HL-60 (cell line): ENCODE measurements at regions not wholly inside any gene's neighbourhood (a gene's known extent, or its start where the extent isn't known, plus 50 kb on each side); places are given as distances from the start of the nearest gene placed in this dataset.

Source experiments
- DNase-seq, 2 experiments: peaks; one replicate each; pipeline ENCODE4 v3.0.0-alpha.2; 2010 to 2020; ENCODE audit warnings: low read depth in 1 of 2, low spot score in 1 of 2
- H3K27ac ChIP-seq: fragments of 250-450 bp; sonication (Bioruptor Pico); replicated peaks from 2 replicates; pipeline ENCODE4 v1.5.1; 2020; ENCODE audit warnings: mild to moderate bottlenecking, moderate library complexity
- H3K27me3 ChIP-seq: fragments of 250-450 bp; sonication (Bioruptor Pico); 2 replicates; pipeline ENCODE4 v1.5.1; 2021; ENCODE audit warnings: mild to moderate bottlenecking, moderate library complexity; ENCODE audit not compliant: insufficient read depth, poor library complexity, severe bottlenecking
- H3K4me3 ChIP-seq: replicated peaks from 2 replicates; pipeline ENCODE4 v1.5.1; 2011; ENCODE audit warnings: mild to moderate bottlenecking, control low read depth, low read length; ENCODE audit not compliant: insufficient read depth
- CTCF ChIP-seq: IDR thresholded peaks from one replicate; pipeline ENCODE4 v1.5.1; 2011; ENCODE audit warnings: low read length, control low read depth, inconsistent platforms; ENCODE audit not compliant: insufficient read depth
- GABPA ChIP-seq: IDR thresholded peaks from 2 replicates; pipeline ENCODE4 v1.6.1; 2012; ENCODE audit warnings: low read depth
- POLR2AphosphoS5 ChIP-seq: IDR thresholded peaks from 2 replicates; pipeline ENCODE4 v1.6.1; 2012; ENCODE audit warnings: low read depth
- SPI1 ChIP-seq: IDR thresholded peaks from 2 replicates; pipeline ENCODE4 v1.6.1; 2012; ENCODE audit warnings: low read depth, mild to moderate bottlenecking, borderline replicate concordance
- TF ChIP-seq, protein P1 (sequence below): IDR thresholded peaks from 2 replicates; pipeline ENCODE4 v1.6.1; 2012; ENCODE audit warnings: low read depth; ENCODE audit not compliant: insufficient replicate concordance

GRCh38 chr3:87161417-87161816, 65.7 kb upstream of the CHMP2B start:
- DNase-seq = no peak
- H3K27me3 ChIP-seq = peaks cover 2% of the 10 kb centered on the region
- TF ChIP-seq GABPA (no peak), CTCF (no peak), POLR2AphosphoS5 (no peak), SPI1 (no peak)
- TF ChIP-seq, protein P1, sequence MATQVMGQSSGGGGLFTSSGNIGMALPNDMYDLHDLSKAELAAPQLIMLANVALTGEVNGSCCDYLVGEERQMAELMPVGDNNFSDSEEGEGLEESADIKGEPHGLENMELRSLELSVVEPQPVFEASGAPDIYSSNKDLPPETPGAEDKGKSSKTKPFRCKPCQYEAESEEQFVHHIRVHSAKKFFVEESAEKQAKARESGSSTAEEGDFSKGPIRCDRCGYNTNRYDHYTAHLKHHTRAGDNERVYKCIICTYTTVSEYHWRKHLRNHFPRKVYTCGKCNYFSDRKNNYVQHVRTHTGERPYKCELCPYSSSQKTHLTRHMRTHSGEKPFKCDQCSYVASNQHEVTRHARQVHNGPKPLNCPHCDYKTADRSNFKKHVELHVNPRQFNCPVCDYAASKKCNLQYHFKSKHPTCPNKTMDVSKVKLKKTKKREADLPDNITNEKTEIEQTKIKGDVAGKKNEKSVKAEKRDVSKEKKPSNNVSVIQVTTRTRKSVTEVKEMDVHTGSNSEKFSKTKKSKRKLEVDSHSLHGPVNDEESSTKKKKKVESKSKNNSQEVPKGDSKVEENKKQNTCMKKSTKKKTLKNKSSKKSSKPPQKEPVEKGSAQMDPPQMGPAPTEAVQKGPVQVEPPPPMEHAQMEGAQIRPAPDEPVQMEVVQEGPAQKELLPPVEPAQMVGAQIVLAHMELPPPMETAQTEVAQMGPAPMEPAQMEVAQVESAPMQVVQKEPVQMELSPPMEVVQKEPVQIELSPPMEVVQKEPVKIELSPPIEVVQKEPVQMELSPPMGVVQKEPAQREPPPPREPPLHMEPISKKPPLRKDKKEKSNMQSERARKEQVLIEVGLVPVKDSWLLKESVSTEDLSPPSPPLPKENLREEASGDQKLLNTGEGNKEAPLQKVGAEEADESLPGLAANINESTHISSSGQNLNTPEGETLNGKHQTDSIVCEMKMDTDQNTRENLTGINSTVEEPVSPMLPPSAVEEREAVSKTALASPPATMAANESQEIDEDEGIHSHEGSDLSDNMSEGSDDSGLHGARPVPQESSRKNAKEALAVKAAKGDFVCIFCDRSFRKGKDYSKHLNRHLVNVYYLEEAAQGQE = no peak
- H3K27ac ChIP-seq = no peak overlapping the region
- H3K4me3 ChIP-seq = no peak overlapping the region

DNA sequence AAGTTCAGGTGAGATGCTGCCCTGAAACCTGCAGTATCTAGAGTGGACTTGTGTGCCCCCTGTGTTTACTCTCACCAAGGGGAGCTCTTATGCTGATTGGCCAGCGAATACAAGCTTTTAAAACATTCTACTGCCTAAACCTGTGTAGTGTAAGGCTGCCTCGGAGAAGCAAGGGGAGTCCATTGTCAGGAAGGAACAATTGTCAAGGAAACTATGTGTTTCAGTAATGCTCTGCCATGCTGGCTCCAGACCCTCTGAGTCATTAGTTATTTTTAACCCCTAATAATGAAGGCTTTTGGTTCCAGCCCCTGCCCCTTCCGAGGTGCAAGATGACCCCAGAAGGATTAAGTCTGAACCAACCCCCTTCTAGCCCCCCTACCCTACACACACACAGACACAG, 66.1 kb upstream of the CHMP2B start:
- no peak for DNase-seq
- Histone ChIP-seq H3K4me3 (no peak overlapping the region), H3K27ac (no peak overlapping the region), H3K27me3 (peaks cover 2% of the 10 kb centered on the region)
- TF ChIP-seq POLR2AphosphoS5 (no peak), GABPA (no peak), SPI1 (no peak), CTCF (no peak)
- TF ChIP-seq, protein P1 = no peak

GRCh38 chr3:87158823-87159222, 68.3 kb upstream of the CHMP2B start:
- H3K4me3 ChIP-seq = no peak overlapping the region
- H3K27ac ChIP-seq = no peak overlapping the region
- no peak for TF ChIP-seq POLR2AphosphoS5
- no peak for TF ChIP-seq GABPA
- TF ChIP-seq, protein P1 = no peak
- no peak for TF ChIP-seq SPI1
- no peak for TF ChIP-seq CTCF
- DNase-seq = no peak
- peaks cover 2% of the 10 kb centered on the region for H3K27me3 ChIP-seq
